BE2C (cell line): ENCODE measurements at regions not wholly inside any gene's neighbourhood (a gene's known extent, or its start where the extent isn't known, plus 50 kb on each side); places are given as distances from the start of the nearest gene placed in this dataset.

Experiments
- DNase-seq: peaks from one replicate; pipeline ENCODE4 v3.0.0-alpha.2; 2020
- H3K27me3 ChIP-seq: fragments of 250-450 bp; sonication (Bioruptor Pico); 2 replicates; pipeline ENCODE4 v1.5.1; 2020; ENCODE audit warnings: mild to moderate bottlenecking
- H3K36me3 ChIP-seq: fragments of 250-450 bp; sonication (Bioruptor Pico); 2 replicates; pipeline ENCODE4 v1.5.1; 2020; ENCODE audit warnings: mild to moderate bottlenecking
- H3K4me1 ChIP-seq: fragments of 250-450 bp; sonication (Bioruptor Pico); 2 replicates; pipeline ENCODE4 v1.5.1; 2020
- H3K4me3 ChIP-seq: 2 replicates; pipeline ENCODE4 v1.5.1; 2011; ENCODE audit warnings: low read depth, low read length
- H3K9me3 ChIP-seq: fragments of 250-450 bp; sonication (Bioruptor Pico); 2 replicates; pipeline ENCODE4 v1.5.1; 2020
- CTCF ChIP-seq: IDR thresholded peaks from 2 replicates; pipeline ENCODE4 v1.5.1; 2012; ENCODE audit warnings: mild to moderate bottlenecking, low read depth, low read length

DNA sequence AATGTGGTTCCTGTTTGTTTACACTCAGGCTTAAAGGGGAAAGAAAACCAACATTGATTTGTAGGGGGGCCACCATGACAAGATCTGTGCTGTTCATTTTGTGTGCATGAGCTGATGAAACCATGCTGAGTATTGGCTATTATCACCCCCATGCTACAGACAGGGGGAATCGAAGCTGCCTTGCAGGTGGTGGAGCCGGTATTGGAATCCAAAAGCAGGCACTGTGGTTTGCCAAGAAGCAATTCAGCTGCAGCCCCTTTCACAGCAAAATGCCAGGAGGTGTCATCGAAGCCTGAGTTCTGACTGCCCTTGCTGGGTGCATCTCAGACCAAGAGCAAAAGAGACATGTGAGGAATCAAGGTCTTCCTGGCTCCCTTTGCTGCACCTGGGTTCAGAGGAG is 221.9 kb downstream of the UXS1 start:
- Histone ChIP-seq H3K9me3 (no peaks in the 10 kb centered on the region), H3K27me3 (no peaks in the 10 kb centered on the region), H3K4me1 (no peaks in the 10 kb centered on the region), H3K36me3 (no peaks in the 10 kb centered on the region), H3K4me3 (no peak overlapping the region)
- TF ChIP-seq CTCF, result no peak
- DNase-seq, result no peak

DNA sequence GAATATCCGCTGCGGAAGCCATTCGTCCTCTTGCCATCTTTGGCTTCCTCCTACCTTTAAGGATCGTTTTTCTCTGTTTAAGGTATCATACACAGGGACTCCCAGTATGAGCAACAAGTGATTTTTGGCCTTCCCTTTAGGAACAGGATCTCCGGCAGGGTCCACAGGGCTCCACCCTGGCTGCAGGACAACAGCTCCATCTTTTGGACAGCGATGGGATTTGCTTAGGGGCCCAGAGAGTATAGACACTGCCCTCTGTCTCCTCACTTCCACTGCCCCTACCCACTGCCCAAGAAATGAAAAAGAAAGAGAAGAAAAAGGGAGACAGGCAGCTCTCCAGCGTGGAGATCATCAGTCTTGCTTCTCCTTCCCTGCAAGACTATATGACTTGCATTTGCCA is 224.5 kb downstream of the UXS1 start:
- H3K4me1 ChIP-seq, result no peaks in the 10 kb centered on the region
- peak; percentile 8 for DNase-seq
- TF ChIP-seq CTCF, result peak; percentile 44
- no peaks in the 10 kb centered on the region for H3K36me3 ChIP-seq
- H3K4me3 ChIP-seq, result no peak overlapping the region
- H3K27me3 ChIP-seq, result no peaks in the 10 kb centered on the region
- no peaks in the 10 kb centered on the region for H3K9me3 ChIP-seq

GRCh38 chr2:105962221-105962620 is 217.5 kb downstream of the NCK2 start:
- no peaks in the 10 kb centered on the region for H3K9me3 ChIP-seq
- H3K4me1 ChIP-seq, result no peaks in the 10 kb centered on the region
- no peaks in the 10 kb centered on the region for H3K27me3 ChIP-seq
- no peak overlapping the region for H3K4me3 ChIP-seq
- no peak for DNase-seq
- no peak for TF ChIP-seq CTCF
- no peaks in the 10 kb centered on the region for H3K36me3 ChIP-seq

- TF ChIP-seq CTCF, result no peak
- no peaks in the 10 kb centered on the region for H3K27me3 ChIP-seq
- no peak for DNase-seq
- H3K4me3 ChIP-seq, result no peak overlapping the region
- no peaks in the 10 kb centered on the region for H3K9me3 ChIP-seq
- H3K36me3 ChIP-seq, result no peaks in the 10 kb centered on the region
- H3K4me1 ChIP-seq, result no peaks in the 10 kb centered on the region
These were observed 217.0 kb downstream of the NCK2 start for GRCh38 chr2:105961599-105962146.

DNA sequence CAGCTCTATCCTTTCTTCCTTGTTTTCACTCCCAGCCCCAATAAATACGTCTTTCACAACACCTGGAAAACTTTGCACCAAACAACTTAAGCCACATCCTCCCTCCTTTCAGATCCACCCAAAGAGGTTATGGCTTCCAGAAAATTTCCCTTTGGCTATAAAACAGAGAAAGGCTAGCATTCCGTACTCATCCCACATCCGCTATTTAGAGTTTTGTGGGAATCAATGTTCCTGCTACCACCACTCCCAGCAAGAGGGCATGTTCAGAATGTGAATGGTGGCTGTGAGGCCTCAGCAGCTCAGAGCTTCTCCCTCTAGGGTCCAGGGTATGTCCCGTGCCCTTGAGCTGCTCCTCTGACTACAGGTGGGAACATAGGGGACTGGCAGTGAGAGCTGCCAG is 214.6 kb downstream of the NCK2 start:
- H3K4me3 ChIP-seq, result no peak overlapping the region
- H3K9me3 ChIP-seq, result no peaks in the 10 kb centered on the region
- no peak for DNase-seq
- no peak for TF ChIP-seq CTCF
- no peaks in the 10 kb centered on the region for H3K4me1 ChIP-seq
- H3K27me3 ChIP-seq, result no peaks in the 10 kb centered on the region
- H3K36me3 ChIP-seq, result no peaks in the 10 kb centered on the region

- DNase-seq, result no peak
- H3K4me1 ChIP-seq, result no peaks in the 10 kb centered on the region
These were observed 210.2 kb downstream of the NCK2 start for GRCh38 chr2:105954891-105955290.

More at GRCh38 chr2:105954891-105955290, 210.2 kb downstream of the NCK2 start:
- H3K4me3 ChIP-seq, result no peak overlapping the region
- no peak for TF ChIP-seq CTCF
- H3K9me3 ChIP-seq, result no peaks in the 10 kb centered on the region
- no peaks in the 10 kb centered on the region for H3K36me3 ChIP-seq
- no peaks in the 10 kb centered on the region for H3K27me3 ChIP-seq
